ENCODE measurements at regions not wholly inside any gene's neighbourhood (a gene's known extent, or its start where the extent isn't known, plus 50 kb on each side); places are given as distances from the start of the nearest gene placed in this dataset.

GRCh38 chr18:46294751-46295150, 190.6 kb downstream of the HAUS1 start:
- TF ChIP-seq CTCF (IDR thresholded peaks at IDR 0.05) = no peak
- TF ChIP-seq POLR2A (IDR thresholded peaks at IDR 0.05) = no peak

All from tibial nerve (tissue), 3 donors.